A549 (cell line): ENCODE measurements at regions not wholly inside any gene's neighbourhood (a gene's known extent, or its start where the extent isn't known, plus 50 kb on each side); places are given as distances from the start of the nearest gene placed in this dataset.
A peak's percentile ranks its signal among the peaks of the same experiment; 100 is the strongest.

Experiments
- ATAC-seq, 2 experiments: fragments of 200-7000 bp in 1 of 2; fragments of >200 bp in 1 of 2; cut with Nextera tagmentation in 1 of 2; cut with Tn5 transposase in 1 of 2; 3 replicates each; pipeline versions ENCODE4 v1.8.0 to v1.9.1; 2018 to 2020; ENCODE audit warnings: mild to moderate bottlenecking in 1 of 2, moderate library complexity in 1 of 2
- CTCF ChIA-PET: fragments of 300-600 bp; sonication (Branson Sonifier 250); formaldehyde crosslinking; extraction: SDS; loops from one replicate; lab custom pipeline; 2021; ENCODE audit warnings: antibody characterized with exemption, inconsistent platforms; lab: Yijun Ruan, JAX
- POLR2A ChIA-PET: fragments of 350-600 bp; formaldehyde crosslinking; extraction: SDS; loops from one replicate; lab custom pipeline; 2021; ENCODE audit warnings: antibody characterized with exemption, inconsistent platforms; lab: Yijun Ruan, JAX
- DNase-seq, 2 experiments: peaks; one replicate each; pipeline versions ENCODE4 v3.0.0 to v3.0.0-alpha.2; 2011 to 2016; ENCODE audit warnings: low read depth in 1 of 2, low spot score in 1 of 2
- FAIRE-seq: peaks from 2 replicates; lab custom pipeline; 2011; peaks lifted over from hg19 to GRCh38; lab: Jason Lieb, UNC
- H3K27ac ChIP-seq, 2 experiments: fragments of >200 bp; sonication (Bioruptor Twin); formaldehyde crosslinking; 3 replicates each; pipeline ENCODE4 v1.5.1; 2016 to 2017
- H3K4me1 ChIP-seq: fragments of >200 bp; sonication (Bioruptor Twin); formaldehyde crosslinking; 3 replicates; pipeline ENCODE4 v1.6.1; 2016
- H3K4me2 ChIP-seq: fragments of >200 bp; sonication (Bioruptor Twin); formaldehyde crosslinking; 3 replicates; pipeline ENCODE4 v1.6.1; 2016
- H3K4me3 ChIP-seq: fragments of >200 bp; sonication (Bioruptor Twin); formaldehyde crosslinking; 3 replicates; pipeline ENCODE4 v1.5.1; 2016
- H3K9me3 ChIP-seq: fragments of >200 bp; sonication (Bioruptor Twin); formaldehyde crosslinking; 3 replicates; pipeline ENCODE4 v1.6.1; 2016
- ATOH8 ChIP-seq: fragments of 250-450 bp; sonication (Bioruptor Pico); IDR thresholded peaks from 2 replicates; pipeline ENCODE4 v1.5.0; 2020; ENCODE audit warnings: low read depth, mild to moderate bottlenecking, moderate library complexity
- CBX8 ChIP-seq: fragments of 200-600 bp; sonication (generic); IDR thresholded peaks from 2 replicates; pipeline ENCODE4 v1.6.1; 2016
- CEBPB ChIP-seq, 2 experiments: fragments of >200 bp in 1 of 2; sonication (Bioruptor Twin) in 1 of 2; formaldehyde crosslinking in 1 of 2; IDR thresholded peaks; 2 replicates each; pipeline ENCODE4 v1.6.1; 2012 to 2016
- EHF ChIP-seq: fragments of 250-450 bp; sonication (Bioruptor Pico); IDR thresholded peaks from 2 replicates; pipeline ENCODE4 v1.5.0; 2020; ENCODE audit warnings: mild to moderate bottlenecking
- EHMT2 ChIP-seq: fragments of 200-600 bp; sonication (generic); IDR thresholded peaks from 2 replicates; pipeline ENCODE4 v1.6.1; 2016; ENCODE audit warnings: antibody characterized with exemption, low read depth, mild to moderate bottlenecking, moderate library complexity
- GATA3 ChIP-seq: IDR thresholded peaks from 2 replicates; pipeline ENCODE4 v1.6.1; 2012; ENCODE audit warnings: borderline replicate concordance
- HOXA7 ChIP-seq: fragments of 250-450 bp; sonication (Bioruptor Pico); IDR thresholded peaks from 2 replicates; pipeline ENCODE4 v1.5.0; 2020; ENCODE audit warnings: mild to moderate bottlenecking, moderate library complexity
- JUNB ChIP-seq: fragments of >200 bp; sonication (Bioruptor Twin); formaldehyde crosslinking; IDR thresholded peaks from 2 replicates; pipeline ENCODE4 v1.6.1; 2016
- KDM1A ChIP-seq: fragments of 200-600 bp; sonication (generic); IDR thresholded peaks from 2 replicates; pipeline ENCODE4 v1.6.1; 2016; ENCODE audit warnings: low read depth, mild to moderate bottlenecking
- KDM5A ChIP-seq: fragments of 200-600 bp; sonication (generic); IDR thresholded peaks from 2 replicates; pipeline ENCODE4 v1.6.1; 2016; ENCODE audit warnings: antibody characterized with exemption, mild to moderate bottlenecking
- MAFK ChIP-seq: fragments of 450-650 bp; IDR thresholded peaks from 2 replicates; pipeline ENCODE4 v1.6.1; 2014; ENCODE audit not compliant: partially characterized antibody
- MAX ChIP-seq: IDR thresholded peaks from 2 replicates; pipeline ENCODE4 v1.6.1; 2012
- MAZ ChIP-seq: fragments of 150-350 bp; IDR thresholded peaks from 2 replicates; pipeline ENCODE4 v1.6.1; 2014; ENCODE audit warnings: antibody characterized with exemption, low read depth, low read length, borderline replicate concordance
- NFE2L2 ChIP-seq: fragments of 150-350 bp; conservative IDR thresholded peaks from 2 replicates; pipeline ENCODE4 v1.6.1; 2014; ENCODE audit warnings: low read length
- POLR2A ChIP-seq: IDR thresholded peaks from 2 replicates; pipeline ENCODE4 v1.6.1; 2012; ENCODE audit warnings: mild to moderate bottlenecking, low read length
- POLR2AphosphoS2 ChIP-seq: conservative IDR thresholded peaks from 2 replicates; pipeline ENCODE4 v1.6.1; 2012; ENCODE audit warnings: low read length, improper control_type of control experiment, inconsistent platforms
- RAD21 ChIP-seq, 2 experiments: fragments of >200 bp in 1 of 2; sonication (Bioruptor Twin) in 1 of 2; formaldehyde crosslinking in 1 of 2; IDR thresholded peaks in 1 of 2; conservative IDR thresholded peaks in 1 of 2; 2 replicates in 1 of 2; 3 replicates in 1 of 2; pipeline ENCODE4 v1.6.1; 2012 to 2018; ENCODE audit warnings: inconsistent platforms in 1 of 2
- RFX5 ChIP-seq: fragments of 450-650 bp; IDR thresholded peaks from 2 replicates; pipeline ENCODE4 v1.7.1; 2014; ENCODE audit warnings: antibody characterized with exemption, mild to moderate bottlenecking, moderate library complexity
- RNF2 ChIP-seq: fragments of 200-600 bp; sonication (generic); IDR thresholded peaks from 2 replicates; pipeline ENCODE4 v1.6.1; 2016; ENCODE audit warnings: low read depth, mild to moderate bottlenecking, antibody characterized with exemption, moderate library complexity, borderline replicate concordance
- TFCP2L1 ChIP-seq: fragments of 250-450 bp; sonication (Bioruptor Pico); IDR thresholded peaks from 2 replicates; pipeline ENCODE4 v1.5.0; 2021; ENCODE audit warnings: mild to moderate bottlenecking
- TP53 ChIP-seq: fragments of 250-450 bp; sonication (Bioruptor Pico); IDR thresholded peaks from 2 replicates; pipeline ENCODE4 v1.5.0; 2021; ENCODE audit warnings: mild to moderate bottlenecking, moderate library complexity
- ZC3H11A ChIP-seq: fragments of 450-650 bp; IDR thresholded peaks from 2 replicates; pipeline ENCODE4 v1.6.1; 2014; ENCODE audit warnings: antibody characterized with exemption, mild to moderate bottlenecking
- ZFP36 ChIP-seq: fragments of 450-650 bp; IDR thresholded peaks from 2 replicates; pipeline ENCODE4 v1.6.1; 2014; ENCODE audit warnings: borderline replicate concordance; ENCODE audit not compliant: partially characterized antibody
- ZNF302 ChIP-seq: fragments of 250-450 bp; sonication (Bioruptor Pico); IDR thresholded peaks from 2 replicates; pipeline ENCODE4 v1.9.0; 2021; ENCODE audit warnings: inconsistent platforms, mild to moderate bottlenecking, moderate library complexity
- ZSCAN20 ChIP-seq: fragments of 250-450 bp; sonication (Bioruptor Pico); IDR thresholded peaks from 2 replicates; pipeline ENCODE4 v1.8.0; 2022; ENCODE audit warnings: mild to moderate bottlenecking, moderate library complexity
- WGBS: methylation state at CpG from one replicate; pipeline ENCODE4 v1.1.6; 2017; ENCODE audit errors: missing lambda C conversion rate; 5-methylcytosine and 5-hydroxymethylcytosine counted together

GRCh38 chr5:18018472-18018871, 384.2 kb downstream of the TAF11L14 start:
- Histone ChIP-seq H3K4me3 (no peak overlapping the region), H3K4me1 (no peaks in the 10 kb centered on the region), H3K9me3 (no peaks in the 10 kb centered on the region), H3K4me2 (no peak overlapping the region), H3K27ac (no peak overlapping the region)
- POLR2A ChIA-PET: no interaction called here
- CTCF ChIA-PET: no interaction called here
- WGBS: 53% methylated on average over 2 of the region's 2 CpGs
- FAIRE-seq: no peak
- no peak for DNase-seq
- TF ChIP-seq EHF (CRISPR knock-in tag): no peak
- TF ChIP-seq RFX5: no peak
- TF ChIP-seq RNF2: no peak
- TF ChIP-seq TFCP2L1 (CRISPR knock-in tag): no peak
- no peak for TF ChIP-seq TP53
- TF ChIP-seq ZSCAN20 (CRISPR knock-in tag): no peak
- TF ChIP-seq ATOH8: no peak
- ATAC-seq: no peak

GRCh38 chr5:18023275-18023674, 389.0 kb downstream of the TAF11L14 start:
- Histone ChIP-seq H3K4me1 (no peaks in the 10 kb centered on the region), H3K9me3 (no peaks in the 10 kb centered on the region), H3K27ac (no peak overlapping the region), H3K4me2 (no peak overlapping the region), H3K4me3 (no peak overlapping the region)
- no peak for ATAC-seq
- DNase-seq: no peak
- FAIRE-seq: no peak
- CTCF ChIA-PET: interaction anchor here (0.7 kb wide), 2 partner anchors 13 to 67 kb away, joined by 3 read pairs; no protein-coding TSS in a partner anchor
- no peak for TF ChIP-seq KDM1A
- peak; percentile 43 for TF ChIP-seq MAFK
- POLR2A ChIA-PET: no interaction called here
- 56% methylated on average over 2 of the region's 2 CpGs for WGBS

- Histone ChIP-seq H3K27ac (no peak overlapping the region), H3K9me3 (no peaks in the 10 kb centered on the region), H3K4me2 (no peak overlapping the region), H3K4me1 (no peaks in the 10 kb centered on the region), H3K4me3 (no peak overlapping the region)
- CTCF ChIA-PET: interaction anchor here (0.5 to 1.0 kb wide), 2 partner anchors 14 to 259 kb away, joined by 3 to 4 read pairs; no protein-coding TSS in a partner anchor
- DNase-seq: no peak
- POLR2A ChIA-PET: no interaction called here
- FAIRE-seq: no peak
- ATAC-seq: no peak
- no peak for TF ChIP-seq JUNB
- TF ChIP-seq ZNF302: no peak
- 87% methylated on average over 2 of the region's 2 CpGs for WGBS
These were observed 389.7 kb downstream of the TAF11L14 start for GRCh38 chr5:18023986-18024385.

GRCh38 chr5:18024542-18024941, 390.3 kb downstream of the TAF11L14 start:
- no peak for FAIRE-seq
- WGBS: 75% methylated on average over 2 of the region's 2 CpGs
- TF ChIP-seq EHF (CRISPR knock-in tag) (no peak), POLR2A (no peak), MAX (no peak), KDM5A (no peak), GATA3 (no peak), MAZ (no peak), CBX8 (no peak), CEBPB (IDR thresholded peaks at IDR 0.05) (no peak)
- H3K27ac ChIP-seq: no peak overlapping the region
- no peaks in the 10 kb centered on the region for H3K9me3 ChIP-seq
- H3K4me3 ChIP-seq: no peak overlapping the region
- POLR2A ChIA-PET: no interaction called here
- H3K4me2 ChIP-seq: no peak overlapping the region
- H3K4me1 ChIP-seq: no peaks in the 10 kb centered on the region
- CTCF ChIA-PET: interaction anchor here (0.5 to 1.0 kb wide), 2 partner anchors 15 to 259 kb away, joined by 3 to 4 read pairs; no protein-coding TSS in a partner anchor
- no peak for DNase-seq
- ATAC-seq: no peak

GRCh38 chr5:18027241-18027867, 393.1 kb downstream of the TAF11L14 start:
- CTCF ChIA-PET: no interaction called here
- POLR2A ChIA-PET: no interaction called here
- Histone ChIP-seq H3K4me2 (no peak overlapping the region), H3K27ac (no peak overlapping the region), H3K4me1 (no peaks in the 10 kb centered on the region), H3K9me3 (no peaks in the 10 kb centered on the region), H3K4me3 (no peak overlapping the region)
- ATAC-seq (no peak), FAIRE-seq (no peak), DNase-seq (no peak)
- TF ChIP-seq POLR2AphosphoS2: no peak
- no peak for TF ChIP-seq NFE2L2
- no peak for TF ChIP-seq EHMT2
- no peak for TF ChIP-seq ZSCAN20 (CRISPR knock-in tag)
- no peak for TF ChIP-seq ZC3H11A
- TF ChIP-seq HOXA7 (CRISPR knock-in tag): no peak
- no peak for TF ChIP-seq TP53
- no peak for TF ChIP-seq ZNF302
- TF ChIP-seq KDM5A: no peak
- no peak for TF ChIP-seq CEBPB (IDR thresholded peaks at IDR 0.05)
- no peak for TF ChIP-seq RAD21 (conservative IDR thresholded peaks at IDR 0.05 in 1 of 2, IDR thresholded peaks at IDR 0.05 in 1 of 2)
- no peak for TF ChIP-seq ZFP36
